Adrenal gland (tissue), 9 donors: ENCODE measurements at regions not wholly inside any gene's neighbourhood (a gene's known extent, or its start where the extent isn't known, plus 50 kb on each side); places are given as distances from the start of the nearest gene placed in this dataset.

Experiments
- DNase-seq, 7 donors: peaks; one replicate each; pipeline ENCODE4 v3.0.0-alpha.2; 2019 to 2020
- H3K27ac ChIP-seq, 5 donors: fragments of 200-600 bp; sonication (generic) in 4 of 5; 1 replicate in 3 of 5; 2 replicates in 2 of 5; pipeline versions ENCODE4 v1.5.1 to v1.8.0; 2016 to 2020; ENCODE audit warnings: mild to moderate bottlenecking in 1 of 5
- H3K27me3 ChIP-seq: fragments of 200-600 bp; 2 replicates; pipeline ENCODE4 v1.8.0; 2021
- H3K36me3 ChIP-seq, 2 donors: fragments of 200-600 bp; replicated peaks in 1 of 2; 1 replicate in 1 of 2; 2 replicates in 1 of 2; pipeline versions ENCODE4 v1.5.1 to v1.8.0; 2018 to 2022
- H3K4me1 ChIP-seq, 2 donors: fragments of 200-600 bp; replicated peaks in 1 of 2; 1 replicate in 1 of 2; 2 replicates in 1 of 2; pipeline versions ENCODE4 v1.5.1 to v1.8.0; 2018 to 2021
- H3K4me3 ChIP-seq, 4 donors: fragments of 200-600 bp; sonication (generic) in 3 of 4; one replicate each; pipeline ENCODE4 v1.5.1; 2016 to 2018
- H3K9me3 ChIP-seq, 3 donors: fragments of 200-600 bp; sonication (generic) in 1 of 3; replicated peaks in 1 of 3; 1 replicate in 2 of 3; 2 replicates in 1 of 3; pipeline versions ENCODE4 v1.5.1 to v1.8.0; 2016 to 2021
- POLR2A ChIP-seq, 2 donors: fragments of 450-650 bp; IDR thresholded peaks; one replicate each; pipeline ENCODE4 v1.6.1; 2017; ENCODE audit warnings: antibody characterized with exemption in 2 of 2, mild to moderate bottlenecking in 2 of 2, moderate library complexity in 1 of 2
- WGBS, 4 donors: extraction: QIAGEN DNeasy Blood & Tissue Kit in 2 of 4; methylation state at CpG; one replicate each; pipeline versions ENCODE4 v1.1.5 to v1.1.7; 2013 to 2017; 5-methylcytosine and 5-hydroxymethylcytosine counted together
- intact Hi-C, 2 donors: fragments of 100-400 bp; cut with DNase I; formaldehyde crosslinking; loops; one replicate each; pipeline versions ENCODE4 v1.14.1 to v1.15.0; 2022 to 2023
- TF ChIP-seq, protein P1 (sequence below), 6 experiments: fragments of 450-650 bp in 4 of 6; fragments of 200-600 bp in 2 of 6; sonication (generic) in 1 of 6; IDR thresholded peaks; 1 replicate in 5 of 6; 2 replicates in 1 of 6; pipeline versions ENCODE4 v1.5.1 to v1.8.0; 2016 to 2021; ENCODE audit warnings: antibody characterized with exemption in 6 of 6, mild to moderate bottlenecking in 2 of 6, moderate library complexity in 1 of 6
- donor health status: healthy with polysubstance abuse.
- donor health status: Bipolar disorder and iron deficiency.
- donor health status: DM: yes; HTN: yes; CAD: no.
- donor health status: DM: no; HTN: no; CAD: no.
- donor health status: DM: no; HTN: no; CAD: no.

DNA sequence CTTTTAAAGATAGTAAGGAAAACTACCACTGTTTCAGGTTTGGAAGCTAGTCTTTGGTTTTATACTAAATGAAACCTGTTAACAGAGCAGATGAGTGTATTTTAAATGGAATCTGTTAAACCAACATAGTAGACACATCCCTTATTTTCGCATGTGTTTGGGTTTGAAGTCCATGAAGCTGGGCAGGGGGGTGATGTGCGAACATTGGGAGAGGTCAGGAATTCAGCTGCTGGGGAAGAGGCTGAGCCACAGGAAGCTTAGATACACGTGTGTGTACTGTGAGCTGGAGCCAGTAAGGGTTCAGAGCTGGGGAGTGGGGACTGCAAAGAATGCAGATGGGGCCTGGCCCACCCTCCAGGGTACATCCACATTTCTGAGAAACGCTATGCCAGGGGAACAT is 176.9 kb downstream of the VAPA start:
- DNase-seq, result no peak
- Histone ChIP-seq H3K4me1 (no peaks in the 10 kb centered on the region), H3K36me3 (no peaks in the 10 kb centered on the region), H3K27me3 (no peaks in the 10 kb centered on the region), H3K27ac (no peak overlapping the region), H3K4me3 (no peak overlapping the region), H3K9me3 (no peaks in the 10 kb centered on the region)
- WGBS, 4 donors, result 58 to 81% (median 73%) methylated on average over 4 of the region's 4 CpGs
- intact Hi-C loops, result no loop called here
- no peak for TF ChIP-seq POLR2A (IDR thresholded peaks at IDR 0.05)
- TF ChIP-seq, protein P1, sequence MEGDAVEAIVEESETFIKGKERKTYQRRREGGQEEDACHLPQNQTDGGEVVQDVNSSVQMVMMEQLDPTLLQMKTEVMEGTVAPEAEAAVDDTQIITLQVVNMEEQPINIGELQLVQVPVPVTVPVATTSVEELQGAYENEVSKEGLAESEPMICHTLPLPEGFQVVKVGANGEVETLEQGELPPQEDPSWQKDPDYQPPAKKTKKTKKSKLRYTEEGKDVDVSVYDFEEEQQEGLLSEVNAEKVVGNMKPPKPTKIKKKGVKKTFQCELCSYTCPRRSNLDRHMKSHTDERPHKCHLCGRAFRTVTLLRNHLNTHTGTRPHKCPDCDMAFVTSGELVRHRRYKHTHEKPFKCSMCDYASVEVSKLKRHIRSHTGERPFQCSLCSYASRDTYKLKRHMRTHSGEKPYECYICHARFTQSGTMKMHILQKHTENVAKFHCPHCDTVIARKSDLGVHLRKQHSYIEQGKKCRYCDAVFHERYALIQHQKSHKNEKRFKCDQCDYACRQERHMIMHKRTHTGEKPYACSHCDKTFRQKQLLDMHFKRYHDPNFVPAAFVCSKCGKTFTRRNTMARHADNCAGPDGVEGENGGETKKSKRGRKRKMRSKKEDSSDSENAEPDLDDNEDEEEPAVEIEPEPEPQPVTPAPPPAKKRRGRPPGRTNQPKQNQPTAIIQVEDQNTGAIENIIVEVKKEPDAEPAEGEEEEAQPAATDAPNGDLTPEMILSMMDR (IDR thresholded peaks at IDR 0.05), result no peak

DNA sequence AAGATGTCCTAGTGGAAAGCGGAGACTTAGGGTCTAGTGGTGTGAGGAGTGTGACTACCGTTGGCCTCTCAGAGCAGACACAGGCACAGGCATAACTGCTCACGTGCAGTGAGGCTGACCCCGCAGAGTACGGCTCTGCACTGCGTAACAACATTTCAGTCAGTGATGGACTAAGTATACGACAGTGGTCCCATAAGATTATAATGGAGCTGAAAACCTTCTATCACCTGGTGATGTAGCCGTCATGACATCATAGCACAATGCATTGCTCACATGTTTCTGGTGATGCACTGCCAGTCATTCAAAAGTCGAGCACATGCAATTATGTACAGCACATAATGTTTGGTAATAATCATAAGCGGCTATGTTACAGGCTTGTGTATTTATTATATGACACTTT is 179.6 kb downstream of the VAPA start:
- no peaks in the 10 kb centered on the region for H3K27me3 ChIP-seq
- no peak overlapping the region for H3K4me3 ChIP-seq
- H3K9me3 ChIP-seq, result no peaks in the 10 kb centered on the region
- DNase-seq, result no peak
- no peaks in the 10 kb centered on the region for H3K36me3 ChIP-seq
- intact Hi-C loops, result no loop called here
- 92 to 95% (median 93%) methylated on average over 10 of the region's 10 CpGs for WGBS, 4 donors
- H3K4me1 ChIP-seq, result no peaks in the 10 kb centered on the region
- TF ChIP-seq, protein P1 (IDR thresholded peaks at IDR 0.05), result no peak
- no peak overlapping the region for H3K27ac ChIP-seq

DNA sequence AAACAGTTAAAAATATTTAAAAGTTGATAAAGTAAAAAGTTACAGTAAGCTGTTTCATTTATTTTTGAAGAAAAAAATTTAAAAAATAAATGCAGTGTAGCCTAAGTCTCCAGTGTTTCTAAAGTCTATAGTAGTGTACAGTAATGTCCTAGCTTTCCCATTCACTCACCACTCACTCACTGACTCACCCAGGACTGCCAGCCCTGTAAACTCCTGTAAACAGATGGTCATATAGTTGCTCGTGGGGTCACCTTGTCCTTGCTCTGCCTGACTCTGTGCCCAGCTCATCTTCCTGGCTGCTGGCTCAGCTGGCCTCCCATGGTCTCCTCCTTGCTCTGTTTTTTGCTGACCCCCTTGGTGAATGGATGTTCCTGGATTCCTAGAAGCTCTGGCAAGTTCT is 180.3 kb downstream of the VAPA start:
- TF ChIP-seq POLR2A (IDR thresholded peaks at IDR 0.05), result no peak
- TF ChIP-seq, protein P1 (IDR thresholded peaks at IDR 0.05), result no peak
- 13 to 40% (median 35%) methylated on average over 1 of the region's 1 CpG for WGBS, 4 donors
- no peaks in the 10 kb centered on the region for H3K27me3 ChIP-seq
- H3K4me1 ChIP-seq, result no peaks in the 10 kb centered on the region
- no peak overlapping the region for H3K27ac ChIP-seq
- intact Hi-C loops, result no loop called here
- H3K4me3 ChIP-seq, result no peak overlapping the region
- H3K36me3 ChIP-seq, result no peaks in the 10 kb centered on the region
- peak in 1 of 7 donors; percentile 22 for DNase-seq
- H3K9me3 ChIP-seq, result no peaks in the 10 kb centered on the region

DNA sequence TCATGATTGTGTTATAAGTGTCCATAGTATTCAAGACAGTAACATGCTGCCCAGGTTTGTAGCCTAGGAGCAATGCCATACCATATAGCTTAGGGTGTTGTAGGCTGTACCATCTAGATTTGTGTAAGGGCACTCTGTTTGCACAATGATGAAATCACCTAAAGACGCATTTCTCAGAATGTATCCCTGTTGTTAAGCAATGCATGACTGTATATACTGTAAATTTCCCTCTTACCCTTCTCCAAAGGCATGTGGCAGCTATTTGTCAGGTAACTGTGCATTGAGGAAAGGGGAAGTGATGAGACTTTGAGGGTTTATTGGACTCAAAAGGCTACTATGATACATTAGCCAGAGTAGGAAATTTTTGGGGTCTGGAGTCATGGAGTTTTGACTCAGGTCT is 180.8 kb downstream of the VAPA start:
- Histone ChIP-seq H3K9me3 (no peaks in the 10 kb centered on the region), H3K4me1 (no peaks in the 10 kb centered on the region), H3K4me3 (no peak overlapping the region), H3K27ac (no peak overlapping the region), H3K27me3 (no peaks in the 10 kb centered on the region), H3K36me3 (no peaks in the 10 kb centered on the region)
- no peak for DNase-seq
- TF ChIP-seq, protein P1 (IDR thresholded peaks at IDR 0.05), result no peak
- no peak for TF ChIP-seq POLR2A (IDR thresholded peaks at IDR 0.05)
- intact Hi-C loops, result no loop called here
- 71 to 88% (median 77%) methylated on average over 1 of the region's 1 CpG for WGBS, 4 donors
